ENCODE measurements at regions not wholly inside any gene's neighbourhood (a gene's known extent, or its start where the extent isn't known, plus 50 kb on each side); places are given as distances from the start of the nearest gene placed in this dataset.

GRCh38 chr2:215843579-215843978, 169.8 kb downstream of the MREG start:
- H2BK15ac ChIP-seq (ENCODE audit: low read length): no peak overlapping the region
- no peaks in the 10 kb centered on the region for H3K36me3 ChIP-seq (ENCODE audit: control insufficient read depth in 2 of 4, insufficient read depth in 4 of 4, low read length in 3 of 4)
- 87% methylated on average over 4 of the region's 4 CpGs; no CpG with 5 or more reads in 1 of the 2 experiments for WGBS, 2 experiments (ENCODE audit: extremely low coverage in 1 of 2, insufficient coverage in 1 of 2, insufficient read length in 1 of 2, insufficient replicate concordance in 2 of 2, low coverage in 1 of 2, low lambda C conversion rate in 2 of 2, missing lambda C conversion rate in 1 of 2)
- no peak overlapping the region for H3K9ac ChIP-seq (replicated peaks in 1 of 4; ENCODE audit: extremely low read depth in 1 of 4, low read depth in 3 of 4, low read length in 3 of 4)
- H2BK5ac ChIP-seq (ENCODE audit: low read depth, low read length): no peak overlapping the region
- no peak overlapping the region for H3K14ac ChIP-seq (ENCODE audit: insufficient read length)
- ChIA-PET CTCF (ENCODE audit: partially characterized antibody) (no interaction called here), POLR2A (ENCODE audit: partially characterized antibody) (no interaction called here)
- H3K4ac ChIP-seq (replicated peaks; ENCODE audit: insufficient read length, low read depth, low read length): no peak overlapping the region
- H3K27me3 ChIP-seq (replicated peaks in 1 of 4; ENCODE audit: control insufficient read depth in 3 of 4, extremely low read depth in 1 of 4, insufficient read depth in 3 of 4, low read length in 3 of 4): no peaks in the 10 kb centered on the region
- no peaks in the 10 kb centered on the region for H3K4me1 ChIP-seq (replicated peaks in 1 of 4; ENCODE audit: control insufficient read depth in 3 of 4, insufficient read depth in 4 of 4, low read length in 3 of 4)
- DNase-seq (ENCODE audit: low read depth in 1 of 2, low spot score in 2 of 2) (no peak), FAIRE-seq (no peak)
- no peak overlapping the region for H2AK5ac ChIP-seq (ENCODE audit: low read depth, low read length)
- no peak overlapping the region for H3K4me3 ChIP-seq (ENCODE audit: extremely low read depth in 1 of 4, insufficient read depth in 2 of 4, low read depth in 3 of 4, low read length in 4 of 4)
- H3K23ac ChIP-seq (ENCODE audit: insufficient read length): no peak overlapping the region
- H4K5ac ChIP-seq (ENCODE audit: insufficient read length, low read depth, low read length): no peak overlapping the region
- no peaks in the 10 kb centered on the region for H3K23me2 ChIP-seq (ENCODE audit: low read depth, low read length)
- H2AFZ ChIP-seq (ENCODE audit: low read length): no peak overlapping the region
- no peak overlapping the region for H2BK12ac ChIP-seq (ENCODE audit: low read depth, low read length)
- H3K9me3 ChIP-seq (ENCODE audit: insufficient read depth in 2 of 2, low read depth in 1 of 2, low read length in 1 of 2): no peaks in the 10 kb centered on the region
- H3K27ac ChIP-seq (ENCODE audit: low read depth, low read length): no peak overlapping the region
- H4K8ac ChIP-seq (ENCODE audit: extremely low read depth, insufficient read depth, low read length): no peak overlapping the region
- no peaks in the 10 kb centered on the region for H4K20me1 ChIP-seq (replicated peaks in 1 of 2; ENCODE audit: control insufficient read depth in 1 of 2, insufficient read depth in 2 of 2, low read length in 2 of 2)
- no peak overlapping the region for H2BK20ac ChIP-seq (ENCODE audit: low read length)
- H3K79me2 ChIP-seq (ENCODE audit: control insufficient read depth in 1 of 2, insufficient read depth in 2 of 2, low read length in 2 of 2): no peaks in the 10 kb centered on the region
- H2BK120ac ChIP-seq (replicated peaks; ENCODE audit: low read depth, low read length): no peak overlapping the region
- H3K18ac ChIP-seq (ENCODE audit: extremely low read depth, low read length): no peak overlapping the region
- no peak overlapping the region for H4K91ac ChIP-seq (replicated peaks; ENCODE audit: insufficient read length, low read length)
- no peaks in the 10 kb centered on the region for H3K79me1 ChIP-seq (ENCODE audit: low read depth, low read length)
- H3K56ac ChIP-seq (replicated peaks; ENCODE audit: insufficient read length, low read depth, low read length): no peak overlapping the region
- H3K4me2 ChIP-seq (ENCODE audit: insufficient read depth in 1 of 2, low read depth in 2 of 2, low read length in 2 of 2): no peak overlapping the region
- TF ChIP-seq CEBPB (IDR thresholded peaks at IDR 0.05; ENCODE audit: low read depth, low read length) (no peak), TEAD4 (IDR thresholded peaks at IDR 0.05; ENCODE audit: low read depth, low read length) (no peak), MAFK (IDR thresholded peaks at IDR 0.05; ENCODE audit: low read depth, low read length) (no peak), CHD1 (IDR thresholded peaks at IDR 0.05; ENCODE audit: low read depth, low read length) (no peak), SP1 (IDR thresholded peaks at IDR 0.05; ENCODE audit: low read depth, low read length) (no peak), KDM1A (IDR thresholded peaks at IDR 0.05; ENCODE audit: borderline replicate concordance, low read length) (no peak), TBP (IDR thresholded peaks at IDR 0.05; ENCODE audit: low read depth, low read length) (no peak), HDAC6 (IDR thresholded peaks at IDR 0.05; ENCODE audit: low read depth, low read length) (no peak), JUN (IDR thresholded peaks at IDR 0.05; ENCODE audit: low read depth, low read length) (no peak), SAP30 (IDR thresholded peaks at IDR 0.05; ENCODE audit: insufficient read depth, insufficient replicate concordance, low read length) (no peak)

All from H1 (cell line).